DND-41 (cell line): ENCODE measurements at regions not wholly inside any gene's neighbourhood (a gene's known extent, or its start where the extent isn't known, plus 50 kb on each side); places are given as distances from the start of the nearest gene placed in this dataset.

Experiments used
- ATAC-seq: fragments of 200-7000 bp; cut with Tn5 transposase; 3 replicates; pipeline ENCODE4 v1.9.1; 2021; ENCODE audit warnings: low read depth; ENCODE audit not compliant: insufficient read depth
- DNase-seq: peaks from one replicate; pipeline ENCODE4 v3.0.0-alpha.2; 2020
- H2AFZ ChIP-seq: 2 replicates; pipeline ENCODE4 v1.6.0; 2012; ENCODE audit warnings: low read depth, low read length
- H3K27ac ChIP-seq: 2 replicates; pipeline ENCODE4 v1.5.1; 2012; ENCODE audit warnings: low read length, inconsistent platforms
- H3K27me3 ChIP-seq: fragments of 200-600 bp; sonication (generic); 2 replicates; pipeline ENCODE4 v1.6.0; 2012; ENCODE audit warnings: low read length, mild to moderate bottlenecking, inconsistent platforms; ENCODE audit not compliant: insufficient read depth, poor library complexity
- H3K36me3 ChIP-seq: 2 replicates; pipeline ENCODE4 v1.5.1; 2012; ENCODE audit warnings: low read length, inconsistent platforms; ENCODE audit not compliant: insufficient read depth
- H3K4me1 ChIP-seq: 2 replicates; pipeline ENCODE4 v1.5.1; 2012; ENCODE audit warnings: mild to moderate bottlenecking, low read length; ENCODE audit not compliant: insufficient read depth
- H3K4me2 ChIP-seq: 2 replicates; pipeline ENCODE4 v1.6.0; 2012; ENCODE audit warnings: mild to moderate bottlenecking, moderate library complexity, low read length, inconsistent platforms; ENCODE audit not compliant: insufficient read depth
- H3K4me3 ChIP-seq, 2 experiments: fragments of 200-600 bp in 1 of 2; shearing (Covaris generic) in 1 of 2; 2 replicates each; pipeline ENCODE4 v1.5.1; 2012 to 2016; ENCODE audit warnings: inconsistent platforms in 2 of 2, low read length in 2 of 2, mild to moderate bottlenecking in 2 of 2, low read depth in 1 of 2, moderate library complexity in 1 of 2
- H3K79me2 ChIP-seq: 2 replicates; pipeline ENCODE4 v1.6.0; 2012; ENCODE audit warnings: low read length, inconsistent platforms; ENCODE audit not compliant: insufficient read depth
- H3K9ac ChIP-seq: 2 replicates; pipeline ENCODE4 v1.6.0; 2012; ENCODE audit warnings: low read depth, mild to moderate bottlenecking, inconsistent platforms, low read length, moderate library complexity
- H3K9me3 ChIP-seq: 2 replicates; pipeline ENCODE4 v1.5.1; 2012; ENCODE audit warnings: low read length, moderate library complexity, mild to moderate bottlenecking, inconsistent platforms; ENCODE audit not compliant: insufficient read depth, severe bottlenecking
- H4K20me1 ChIP-seq: 2 replicates; pipeline ENCODE4 v1.6.0; 2012; ENCODE audit warnings: low read length; ENCODE audit not compliant: insufficient read depth
- EZH2 ChIP-seq: IDR thresholded peaks from 3 replicates; pipeline ENCODE4 v1.6.1; 2012; ENCODE audit warnings: borderline replicate concordance, low read depth, mild to moderate bottlenecking, moderate library complexity, low read length, inconsistent platforms; ENCODE audit not compliant: severe bottlenecking
- TF ChIP-seq, protein P1 (sequence below): IDR thresholded peaks from 2 replicates; pipeline ENCODE4 v1.5.1; 2012; ENCODE audit warnings: borderline replicate concordance, low read length, moderate library complexity, mild to moderate bottlenecking; ENCODE audit not compliant: poor library complexity, severe bottlenecking; ENCODE audit errors: extremely low read depth

- ATAC-seq = no peak
- TF ChIP-seq EZH2 = no peak
- TF ChIP-seq, protein P1, sequence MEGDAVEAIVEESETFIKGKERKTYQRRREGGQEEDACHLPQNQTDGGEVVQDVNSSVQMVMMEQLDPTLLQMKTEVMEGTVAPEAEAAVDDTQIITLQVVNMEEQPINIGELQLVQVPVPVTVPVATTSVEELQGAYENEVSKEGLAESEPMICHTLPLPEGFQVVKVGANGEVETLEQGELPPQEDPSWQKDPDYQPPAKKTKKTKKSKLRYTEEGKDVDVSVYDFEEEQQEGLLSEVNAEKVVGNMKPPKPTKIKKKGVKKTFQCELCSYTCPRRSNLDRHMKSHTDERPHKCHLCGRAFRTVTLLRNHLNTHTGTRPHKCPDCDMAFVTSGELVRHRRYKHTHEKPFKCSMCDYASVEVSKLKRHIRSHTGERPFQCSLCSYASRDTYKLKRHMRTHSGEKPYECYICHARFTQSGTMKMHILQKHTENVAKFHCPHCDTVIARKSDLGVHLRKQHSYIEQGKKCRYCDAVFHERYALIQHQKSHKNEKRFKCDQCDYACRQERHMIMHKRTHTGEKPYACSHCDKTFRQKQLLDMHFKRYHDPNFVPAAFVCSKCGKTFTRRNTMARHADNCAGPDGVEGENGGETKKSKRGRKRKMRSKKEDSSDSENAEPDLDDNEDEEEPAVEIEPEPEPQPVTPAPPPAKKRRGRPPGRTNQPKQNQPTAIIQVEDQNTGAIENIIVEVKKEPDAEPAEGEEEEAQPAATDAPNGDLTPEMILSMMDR = no peak
- no peak overlapping the region for H2AFZ ChIP-seq
- no peaks in the 10 kb centered on the region for H3K27me3 ChIP-seq
- H3K9ac ChIP-seq = no peak overlapping the region
- DNase-seq = no peak
- H3K36me3 ChIP-seq = no peaks in the 10 kb centered on the region
- H3K79me2 ChIP-seq = no peaks in the 10 kb centered on the region
- no peak overlapping the region for H3K4me3 ChIP-seq
- no peak overlapping the region for H3K4me2 ChIP-seq
- no peaks in the 10 kb centered on the region for H3K9me3 ChIP-seq
- H3K4me1 ChIP-seq = no peaks in the 10 kb centered on the region
- H3K27ac ChIP-seq = no peak overlapping the region
- no peaks in the 10 kb centered on the region for H4K20me1 ChIP-seq
Measured at GRCh38 chr21:31493350-31493880, 149.4 kb upstream of the TIAM1 start.

DNA sequence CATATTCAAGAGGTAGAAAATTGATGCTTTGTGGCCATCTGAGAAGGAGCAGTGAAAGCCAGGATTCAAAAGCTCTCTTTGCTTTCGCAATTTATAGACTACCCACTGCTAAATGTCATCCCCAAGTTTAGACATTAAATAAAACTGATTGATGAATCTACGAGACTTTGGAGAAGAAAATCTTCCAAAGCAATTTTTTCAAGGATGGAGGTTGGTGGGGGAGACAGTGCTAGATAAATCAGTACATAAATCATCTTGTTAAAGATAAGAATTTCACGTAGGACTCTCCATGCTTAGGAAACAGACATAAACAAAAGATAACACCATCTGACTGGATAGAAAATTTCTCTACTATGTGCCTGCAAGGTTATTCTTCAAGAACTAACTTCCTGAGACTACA lies 147.6 kb upstream of the TIAM1 start:
- no peak for ATAC-seq
- Histone ChIP-seq H3K27ac (no peak overlapping the region), H3K4me2 (no peak overlapping the region), H3K27me3 (no peaks in the 10 kb centered on the region), H3K9me3 (no peaks in the 10 kb centered on the region), H3K36me3 (no peaks in the 10 kb centered on the region), H4K20me1 (no peaks in the 10 kb centered on the region), H3K79me2 (0 out of 2 replicates have a peak, but pooled peaks cover 2% of the 10 kb centered on the region), H3K4me3 (no peak overlapping the region), H3K9ac (no peak overlapping the region), H2AFZ (no peak overlapping the region), H3K4me1 (no peaks in the 10 kb centered on the region)
- DNase-seq = no peak
- TF ChIP-seq EZH2 = no peak
- TF ChIP-seq, protein P1 = no peak

DNA sequence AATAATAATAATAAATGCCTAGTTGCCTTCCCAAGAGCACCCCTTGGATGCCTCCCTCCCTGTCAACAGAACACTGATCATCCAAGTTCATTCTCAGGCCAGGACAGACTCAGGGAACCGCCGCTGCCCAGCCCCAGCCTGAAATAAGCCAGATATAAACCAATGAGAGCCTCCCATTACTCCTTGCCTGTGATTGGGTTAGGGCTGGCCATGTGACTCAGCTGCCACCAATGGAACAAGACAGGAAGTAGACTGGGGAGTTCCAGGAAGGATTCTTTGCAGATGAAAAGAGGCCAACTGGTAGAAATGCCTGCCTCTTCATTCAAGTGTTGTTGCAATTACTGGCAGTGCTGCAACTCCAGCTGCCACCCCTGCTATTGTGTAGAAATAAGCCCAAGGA lies 146.4 kb upstream of the TIAM1 start:
- Histone ChIP-seq H3K27ac (no peak overlapping the region), H3K9ac (no peak overlapping the region), H4K20me1 (no peaks in the 10 kb centered on the region), H3K27me3 (no peaks in the 10 kb centered on the region), H3K9me3 (peaks cover 4% of the 10 kb centered on the region), H3K4me2 (no peak overlapping the region), H3K36me3 (no peaks in the 10 kb centered on the region), H3K4me1 (no peaks in the 10 kb centered on the region), H3K79me2 (0 out of 2 replicates have a peak, but pooled peaks cover 2% of the 10 kb centered on the region), H2AFZ (no peak overlapping the region), H3K4me3 (no peak overlapping the region)
- TF ChIP-seq, protein P1 = no peak
- no peak for TF ChIP-seq EZH2
- ATAC-seq (peak; percentile 72; the same call in 2 of the 3 replicates), DNase-seq (peak; percentile 16)
